Astrocyte (in vitro differentiated cells and primary cell): ENCODE measurements at regions not wholly inside any gene's neighbourhood (a gene's known extent, or its start where the extent isn't known, plus 50 kb on each side); places are given as distances from the start of the nearest gene placed in this dataset.

Experiments used
- DNase-seq: peaks from one replicate; pipeline ENCODE4 v3.0.0-alpha.2; 2010; ENCODE audit warnings: low read depth
- FAIRE-seq: peaks from 2 replicates; lab custom pipeline; 2011; peaks lifted over from hg19 to GRCh38; lab: Jason Lieb, UNC
- H2AFZ ChIP-seq: 2 replicates; pipeline ENCODE4 v1.6.0; 2012; ENCODE audit warnings: low read depth, low read length, inconsistent platforms
- H3K27ac ChIP-seq: 2 replicates; pipeline ENCODE4 v1.5.1; 2011; ENCODE audit warnings: low read depth, low read length, inconsistent platforms
- H3K27me3 ChIP-seq: 2 replicates; pipeline ENCODE4 v1.6.0; 2011; ENCODE audit warnings: low read length, inconsistent platforms; ENCODE audit not compliant: insufficient read depth
- H3K36me3 ChIP-seq: 2 replicates; pipeline ENCODE4 v1.5.1; 2011; ENCODE audit warnings: low read length, inconsistent platforms; ENCODE audit not compliant: insufficient read depth
- H3K4me1 ChIP-seq: 2 replicates; pipeline ENCODE4 v1.5.1; 2011; ENCODE audit warnings: low read length, inconsistent platforms; ENCODE audit not compliant: insufficient read depth
- H3K4me2 ChIP-seq: 2 replicates; pipeline ENCODE4 v1.6.0; 2012; ENCODE audit warnings: low read length, inconsistent platforms
- H3K4me3 ChIP-seq: 2 replicates; pipeline ENCODE4 v1.5.1; 2011; ENCODE audit warnings: low read depth, mild to moderate bottlenecking, low read length, inconsistent platforms; ENCODE audit not compliant: insufficient read depth
- H3K79me2 ChIP-seq: 2 replicates; pipeline ENCODE4 v1.6.0; 2012; ENCODE audit warnings: mild to moderate bottlenecking, low read length, inconsistent platforms; ENCODE audit not compliant: insufficient read depth
- H3K9ac ChIP-seq: 2 replicates; pipeline ENCODE4 v1.6.0; 2012; ENCODE audit warnings: mild to moderate bottlenecking, low read length, inconsistent platforms
- H3K9me3 ChIP-seq: 2 replicates; pipeline ENCODE4 v1.5.1; 2012; ENCODE audit warnings: low read depth, mild to moderate bottlenecking, low read length, inconsistent platforms; ENCODE audit not compliant: insufficient read depth
- H4K20me1 ChIP-seq: 2 replicates; pipeline ENCODE4 v1.6.0; 2012; ENCODE audit warnings: low read length, inconsistent platforms; ENCODE audit not compliant: insufficient read depth
- H3K27ac Mint-ChIP-seq: one replicate; pipeline ENCODE4 v1.8.0; 2021; ENCODE audit warnings: mild to moderate bottlenecking, mixed read lengths; ENCODE audit not compliant: unreplicated experiment
- H3K27me3 Mint-ChIP-seq: one replicate; pipeline ENCODE4 v1.8.0; 2021; ENCODE audit warnings: low read depth, mixed read lengths; ENCODE audit not compliant: unreplicated experiment
- H3K36me3 Mint-ChIP-seq: one replicate; pipeline ENCODE4 v1.8.0; 2021; ENCODE audit warnings: low read depth, mixed read lengths; ENCODE audit not compliant: unreplicated experiment
- H3K4me1 Mint-ChIP-seq: one replicate; pipeline ENCODE4 v1.8.0; 2021; ENCODE audit warnings: low read depth, mixed read lengths; ENCODE audit not compliant: unreplicated experiment
- H3K4me3 Mint-ChIP-seq: one replicate; pipeline ENCODE4 v1.8.0; 2021; ENCODE audit warnings: mild to moderate bottlenecking, moderate library complexity, mixed read lengths; ENCODE audit not compliant: unreplicated experiment
- H3K9me3 Mint-ChIP-seq: one replicate; pipeline ENCODE4 v1.8.0; 2021; ENCODE audit warnings: mild to moderate bottlenecking, mixed read lengths; ENCODE audit not compliant: unreplicated experiment
- EZH2 ChIP-seq: IDR thresholded peaks from 2 replicates; pipeline ENCODE4 v1.6.1; 2012; ENCODE audit warnings: mild to moderate bottlenecking, low read length, inconsistent platforms; ENCODE audit not compliant: insufficient read depth
- TF ChIP-seq, protein P1 (sequence below): IDR thresholded peaks from 2 replicates; pipeline ENCODE4 v1.5.1; 2011; ENCODE audit warnings: low read depth, mild to moderate bottlenecking, inconsistent platforms, low read length, moderate library complexity; ENCODE audit not compliant: insufficient read depth

DNA sequence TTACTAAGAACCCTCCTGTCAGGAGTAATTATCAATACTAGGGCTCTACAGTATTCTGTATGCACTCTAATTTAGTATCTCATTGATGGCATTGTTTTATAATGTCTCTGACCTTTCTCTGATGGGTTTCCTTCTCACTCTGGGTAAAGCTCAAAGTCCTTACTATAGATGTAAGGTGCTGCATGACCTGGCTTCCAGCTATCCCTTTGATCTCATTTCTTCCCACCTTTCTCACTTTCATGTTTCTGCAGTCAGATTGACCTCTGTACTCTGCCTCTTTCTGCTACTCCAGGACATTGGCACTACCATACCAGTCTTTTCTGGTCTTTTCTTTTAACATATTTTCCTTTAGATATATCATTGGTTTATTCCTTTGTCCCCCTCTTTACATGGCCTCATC is 2332.8 kb upstream of the C9orf72 start:
- TF ChIP-seq, protein P1, sequence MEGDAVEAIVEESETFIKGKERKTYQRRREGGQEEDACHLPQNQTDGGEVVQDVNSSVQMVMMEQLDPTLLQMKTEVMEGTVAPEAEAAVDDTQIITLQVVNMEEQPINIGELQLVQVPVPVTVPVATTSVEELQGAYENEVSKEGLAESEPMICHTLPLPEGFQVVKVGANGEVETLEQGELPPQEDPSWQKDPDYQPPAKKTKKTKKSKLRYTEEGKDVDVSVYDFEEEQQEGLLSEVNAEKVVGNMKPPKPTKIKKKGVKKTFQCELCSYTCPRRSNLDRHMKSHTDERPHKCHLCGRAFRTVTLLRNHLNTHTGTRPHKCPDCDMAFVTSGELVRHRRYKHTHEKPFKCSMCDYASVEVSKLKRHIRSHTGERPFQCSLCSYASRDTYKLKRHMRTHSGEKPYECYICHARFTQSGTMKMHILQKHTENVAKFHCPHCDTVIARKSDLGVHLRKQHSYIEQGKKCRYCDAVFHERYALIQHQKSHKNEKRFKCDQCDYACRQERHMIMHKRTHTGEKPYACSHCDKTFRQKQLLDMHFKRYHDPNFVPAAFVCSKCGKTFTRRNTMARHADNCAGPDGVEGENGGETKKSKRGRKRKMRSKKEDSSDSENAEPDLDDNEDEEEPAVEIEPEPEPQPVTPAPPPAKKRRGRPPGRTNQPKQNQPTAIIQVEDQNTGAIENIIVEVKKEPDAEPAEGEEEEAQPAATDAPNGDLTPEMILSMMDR = no peak
- no peak for TF ChIP-seq EZH2
- Histone ChIP-seq H3K9ac (no peak overlapping the region), H3K27me3 (no peaks in the 10 kb centered on the region), H3K36me3 (no peaks in the 10 kb centered on the region), H3K4me3 (no peak overlapping the region), H2AFZ (no peak overlapping the region), H3K79me2 (no peaks in the 10 kb centered on the region), H3K4me2 (no peak overlapping the region), H3K27ac (no peak overlapping the region), H3K9me3 (no peaks in the 10 kb centered on the region), H4K20me1 (no peaks in the 10 kb centered on the region), H3K4me1 (no peaks in the 10 kb centered on the region)
- no peaks in the 10 kb centered on the region for H3K4me1 Mint-ChIP-seq
- no peak for FAIRE-seq
- no peaks in the 10 kb centered on the region for H3K27me3 Mint-ChIP-seq
- no peaks in the 10 kb centered on the region for H3K9me3 Mint-ChIP-seq
- H3K36me3 Mint-ChIP-seq = no peaks in the 10 kb centered on the region
- no peak overlapping the region for H3K4me3 Mint-ChIP-seq
- no peak overlapping the region for H3K27ac Mint-ChIP-seq
- no peak for DNase-seq

DNA sequence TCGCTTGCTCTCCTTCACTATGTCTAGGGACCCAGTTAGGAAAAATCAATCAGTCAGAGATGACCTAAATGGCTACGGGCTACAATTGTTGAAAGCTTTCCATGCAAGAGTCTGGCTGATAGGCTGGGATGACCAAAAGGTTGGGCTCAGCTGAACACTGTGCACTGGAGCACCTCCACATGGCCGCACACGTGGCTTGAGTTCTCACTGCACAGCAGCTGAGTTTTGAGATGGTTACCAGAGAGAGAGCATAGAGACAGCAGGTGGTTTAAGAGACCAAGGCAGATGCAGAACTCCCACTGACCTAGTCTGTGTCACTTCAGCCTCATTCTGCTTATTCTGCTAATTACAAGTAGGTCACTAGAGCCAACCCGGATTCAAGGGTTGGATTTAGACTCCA is 2354.8 kb upstream of the C9orf72 start:
- Histone ChIP-seq H3K4me2 (no peak overlapping the region), H3K4me1 (no peaks in the 10 kb centered on the region), H3K27me3 (no peaks in the 10 kb centered on the region), H3K79me2 (no peaks in the 10 kb centered on the region), H3K9ac (no peak overlapping the region), H3K36me3 (no peaks in the 10 kb centered on the region), H3K27ac (no peak overlapping the region), H3K9me3 (no peaks in the 10 kb centered on the region), H2AFZ (no peak overlapping the region), H4K20me1 (no peaks in the 10 kb centered on the region), H3K4me3 (no peak overlapping the region)
- DNase-seq (no peak), FAIRE-seq (no peak)
- Mint-ChIP-seq H3K36me3 (no peaks in the 10 kb centered on the region), H3K27me3 (no peaks in the 10 kb centered on the region), H3K27ac (no peak overlapping the region), H3K4me1 (no peaks in the 10 kb centered on the region), H3K4me3 (no peak overlapping the region), H3K9me3 (no peaks in the 10 kb centered on the region)
- TF ChIP-seq, protein P1 = no peak
- no peak for TF ChIP-seq EZH2

DNA sequence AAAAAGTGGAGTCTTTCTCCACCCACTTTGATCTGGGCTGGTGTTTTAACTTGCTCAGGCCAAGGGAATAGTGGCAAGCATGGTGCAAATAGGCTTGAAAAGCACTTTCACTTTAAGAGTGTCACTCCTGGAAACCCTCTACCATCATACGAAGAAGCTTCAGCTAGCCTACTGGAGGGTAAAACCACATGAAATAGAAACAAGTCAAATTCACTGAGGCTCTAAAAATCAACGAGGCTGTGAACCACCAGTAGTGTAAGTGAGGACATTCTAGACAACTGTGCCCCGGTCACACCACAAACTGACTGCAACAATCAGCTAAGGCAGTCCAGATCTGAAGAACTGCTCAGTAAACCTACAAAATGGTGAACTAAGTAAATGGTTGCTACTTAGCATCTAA is 2366.3 kb upstream of the C9orf72 start:
- H3K4me1 Mint-ChIP-seq = no peaks in the 10 kb centered on the region
- no peak overlapping the region for H3K27ac Mint-ChIP-seq
- no peaks in the 10 kb centered on the region for H3K27me3 Mint-ChIP-seq
- H3K4me1 ChIP-seq = no peaks in the 10 kb centered on the region
- no peak overlapping the region for H3K4me2 ChIP-seq
- no peaks in the 10 kb centered on the region for H3K27me3 ChIP-seq
- H3K9ac ChIP-seq = no peak overlapping the region
- H3K36me3 ChIP-seq = no peaks in the 10 kb centered on the region
- H3K4me3 Mint-ChIP-seq = no peak overlapping the region
- FAIRE-seq = no peak
- no peaks in the 10 kb centered on the region for H3K79me2 ChIP-seq
- DNase-seq = no peak
- peaks cover 8% of the 10 kb centered on the region for H3K9me3 Mint-ChIP-seq
- no peaks in the 10 kb centered on the region for H3K36me3 Mint-ChIP-seq
- TF ChIP-seq EZH2 = no peak
- TF ChIP-seq, protein P1 = no peak
- H2AFZ ChIP-seq = no peak overlapping the region
- H3K9me3 ChIP-seq = no peaks in the 10 kb centered on the region
- H4K20me1 ChIP-seq = no peaks in the 10 kb centered on the region
- H3K27ac ChIP-seq = no peak overlapping the region
- no peak overlapping the region for H3K4me3 ChIP-seq
